Liver (tissue), 8 donors: ENCODE measurements at regions not wholly inside any gene's neighbourhood (a gene's known extent, or its start where the extent isn't known, plus 50 kb on each side); places are given as distances from the start of the nearest gene placed in this dataset.

Experiments
- DNase-seq: peaks from one replicate; pipeline ENCODE4 v3.0.0-alpha.2; 2017; ENCODE audit warnings: low spot score
- H3K27ac ChIP-seq, 2 donors: one replicate each; pipeline ENCODE4 v1.7.0; 2013; ENCODE audit warnings: inconsistent platforms in 2 of 2, low read length in 2 of 2, control low read depth in 1 of 2, low read depth in 1 of 2, mild to moderate bottlenecking in 1 of 2
- H3K27me3 ChIP-seq, 4 donors: one replicate each; pipeline versions ENCODE4 v1.6.1 to v1.7.0; 2013; ENCODE audit warnings: low read length in 3 of 4, inconsistent platforms in 1 of 4, mild to moderate bottlenecking in 1 of 4, moderate library complexity in 1 of 4; ENCODE audit not compliant: control insufficient read depth in 4 of 4, insufficient read depth in 4 of 4
- H3K36me3 ChIP-seq, 4 donors: one replicate each; pipeline versions ENCODE4 v1.6.1 to v1.7.0; 2013; ENCODE audit warnings: low read length in 3 of 4, mild to moderate bottlenecking in 3 of 4, low read depth in 1 of 4, moderate library complexity in 1 of 4; ENCODE audit not compliant: control insufficient read depth in 4 of 4, insufficient read depth in 3 of 4
- H3K4me1 ChIP-seq, 4 donors: one replicate each; pipeline versions ENCODE4 v1.6.1 to v1.7.0; 2013; ENCODE audit warnings: low read length in 3 of 4, mild to moderate bottlenecking in 3 of 4, moderate library complexity in 1 of 4; ENCODE audit not compliant: control insufficient read depth in 4 of 4, insufficient read depth in 4 of 4
- H3K4me3 ChIP-seq, 3 donors: one replicate each; pipeline versions ENCODE4 v1.6.1 to v1.7.0; 2013; ENCODE audit warnings: low read length in 3 of 3, control low read depth in 1 of 3, low read depth in 1 of 3, mild to moderate bottlenecking in 1 of 3
- H3K9ac ChIP-seq, 2 donors: one replicate each; pipeline ENCODE4 v1.7.0; 2013; ENCODE audit warnings: low read length in 2 of 2, mild to moderate bottlenecking in 2 of 2, moderate library complexity in 2 of 2, control low read depth in 1 of 2, low read depth in 1 of 2
- H3K9me3 ChIP-seq, 4 donors: one replicate each; pipeline versions ENCODE4 v1.6.1 to v1.7.0; 2013; ENCODE audit warnings: low read length in 3 of 4; ENCODE audit not compliant: control insufficient read depth in 4 of 4
- EGR1 ChIP-seq, 2 donors: IDR thresholded peaks; 2 replicates each; pipeline ENCODE4 v1.6.1; 2016 to 2018; ENCODE audit warnings: antibody characterized with exemption in 2 of 2, low read depth in 2 of 2
- FOXA1 ChIP-seq: IDR thresholded peaks from 2 replicates; pipeline ENCODE4 v1.6.1; 2016; ENCODE audit warnings: antibody characterized with exemption
- FOXA2 ChIP-seq: IDR thresholded peaks from 2 replicates; pipeline ENCODE4 v1.6.1; 2016; ENCODE audit warnings: antibody characterized with exemption
- GABPA ChIP-seq, 2 donors: IDR thresholded peaks in 1 of 2; conservative IDR thresholded peaks in 1 of 2; 2 replicates each; pipeline ENCODE4 v1.6.1; 2016; ENCODE audit warnings: antibody characterized with exemption in 2 of 2, mild to moderate bottlenecking in 1 of 2, moderate library complexity in 1 of 2
- HNF4A ChIP-seq, 2 donors: conservative IDR thresholded peaks; 2 replicates each; pipeline ENCODE4 v1.6.1; 2016; ENCODE audit warnings: antibody characterized with exemption in 2 of 2, mild to moderate bottlenecking in 2 of 2
- HNF4G ChIP-seq: IDR thresholded peaks from 2 replicates; pipeline ENCODE4 v1.6.1; 2016; ENCODE audit warnings: antibody characterized with exemption
- JUND ChIP-seq, 2 donors: IDR thresholded peaks; 2 replicates each; pipeline ENCODE4 v1.6.1; 2016; ENCODE audit warnings: antibody characterized with exemption in 2 of 2
- NR2F2 ChIP-seq: IDR thresholded peaks from 2 replicates; pipeline ENCODE4 v1.6.1; 2016; ENCODE audit warnings: antibody characterized with exemption
- RAD21 ChIP-seq, 2 donors: IDR thresholded peaks; 2 replicates each; pipeline ENCODE4 v1.6.1; 2016; ENCODE audit warnings: antibody characterized with exemption in 2 of 2, mild to moderate bottlenecking in 2 of 2
- RXRA ChIP-seq, 2 donors: IDR thresholded peaks; 2 replicates each; pipeline ENCODE4 v1.6.1; 2017 to 2018; ENCODE audit warnings: antibody characterized with exemption in 2 of 2, mild to moderate bottlenecking in 1 of 2
- SP1 ChIP-seq: IDR thresholded peaks from 2 replicates; pipeline ENCODE4 v1.6.1; 2018; ENCODE audit warnings: antibody characterized with exemption, mild to moderate bottlenecking
- TAF1 ChIP-seq: conservative IDR thresholded peaks from 2 replicates; pipeline ENCODE4 v1.6.1; 2016; ENCODE audit warnings: antibody characterized with exemption, mild to moderate bottlenecking
- YY1 ChIP-seq: IDR thresholded peaks from 2 replicates; pipeline ENCODE4 v1.6.1; 2016; ENCODE audit warnings: antibody characterized with exemption, mild to moderate bottlenecking
- WGBS: extraction: QIAGEN DNeasy Blood & Tissue Kit; methylation state at CpG from one replicate; pipeline ENCODE4 v1.1.7; 2013; 5-methylcytosine and 5-hydroxymethylcytosine counted together
- TF ChIP-seq, protein P1 (sequence below): IDR thresholded peaks from 2 replicates; pipeline ENCODE4 v1.6.1; 2016; ENCODE audit warnings: antibody characterized with exemption
- TF ChIP-seq, protein P2 (sequence below): fragments of 150-350 bp; IDR thresholded peaks from 2 replicates; pipeline ENCODE4 v1.5.1; 2017; ENCODE audit warnings: improper control_type of control experiment, low read depth, low read length; ENCODE audit not compliant: missing input control
- TF ChIP-seq, protein P3 (sequence below): IDR thresholded peaks from 2 replicates; pipeline ENCODE4 v1.6.1; 2016; ENCODE audit warnings: antibody characterized with exemption, mild to moderate bottlenecking
- TF ChIP-seq, protein P4 (sequence below): IDR thresholded peaks from 2 replicates; pipeline ENCODE4 v1.6.1; 2016; ENCODE audit warnings: antibody characterized with exemption
- TF ChIP-seq, protein P5 (sequence below): IDR thresholded peaks from 2 replicates; pipeline ENCODE4 v1.6.1; 2016; ENCODE audit warnings: antibody characterized with exemption
- donor health status: healthy.
- donor health status: healthy.
- donor health status: healthy.
- donor health status: healthy.
- donor health status: healthy.

DNA sequence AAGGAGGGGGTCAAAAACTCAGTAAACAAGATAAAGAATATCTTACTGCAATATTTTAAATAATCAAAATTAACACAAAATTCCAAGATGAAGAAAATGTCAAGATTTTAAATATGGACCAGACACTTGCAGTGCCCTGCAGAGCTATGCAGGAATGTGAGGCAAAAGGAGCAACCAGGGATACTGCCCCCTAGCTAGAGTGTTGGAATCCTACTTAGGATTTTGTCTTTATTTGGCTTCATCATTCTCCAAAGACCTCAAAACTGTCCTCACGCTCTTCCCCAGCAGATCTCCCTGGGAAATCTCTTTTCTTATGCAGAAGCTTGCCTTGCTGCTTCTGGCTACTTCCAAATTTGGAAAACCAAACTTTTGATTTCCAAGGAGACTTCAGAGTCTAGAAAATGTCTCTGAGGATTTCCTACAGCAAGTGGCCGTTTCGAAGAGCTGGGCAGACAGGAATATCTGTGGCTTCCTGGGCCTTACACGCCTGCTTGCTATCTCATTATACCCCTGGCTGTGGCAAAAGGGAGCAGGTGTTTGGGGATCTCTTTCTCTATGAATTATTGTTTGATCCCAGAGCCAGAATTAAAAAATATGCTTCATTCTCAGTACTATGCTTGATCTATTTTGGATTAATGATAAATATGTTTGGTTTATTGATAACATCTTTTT is 232.2 kb upstream of the BMPER start:
- Histone ChIP-seq H3K9me3 (no peaks in the 10 kb centered on the region), H3K4me3 (no peak overlapping the region), H3K9ac (no peak overlapping the region), H3K27ac (no peak overlapping the region), H3K36me3 (no peaks in the 10 kb centered on the region), H3K27me3 (no peaks in the 10 kb centered on the region), H3K4me1 (peaks cover 0 to 2% (median under 1%) of the 10 kb centered on the region in 4 donors)
- no peak for DNase-seq
- 92% methylated on average over 4 of the region's 4 CpGs for WGBS
- TF ChIP-seq YY1 (no peak), JUND (IDR thresholded peaks at IDR 0.05) (no peak), FOXA1 (no peak), RXRA (IDR thresholded peaks at IDR 0.05) (no peak), GABPA (IDR thresholded peaks at IDR 0.05 in 1 of 2, conservative IDR thresholded peaks at IDR 0.05 in 1 of 2) (no peak), HNF4G (no peak), NR2F2 (no peak), HNF4A (conservative IDR thresholded peaks at IDR 0.05) (no peak), TAF1 (no peak), RAD21 (IDR thresholded peaks at IDR 0.05) (no peak), EGR1 (IDR thresholded peaks at IDR 0.05; ENCODE audit: low read depth in 2 of 2) (no peak), FOXA2 (no peak), SP1 (no peak)
- TF ChIP-seq, protein P1, sequence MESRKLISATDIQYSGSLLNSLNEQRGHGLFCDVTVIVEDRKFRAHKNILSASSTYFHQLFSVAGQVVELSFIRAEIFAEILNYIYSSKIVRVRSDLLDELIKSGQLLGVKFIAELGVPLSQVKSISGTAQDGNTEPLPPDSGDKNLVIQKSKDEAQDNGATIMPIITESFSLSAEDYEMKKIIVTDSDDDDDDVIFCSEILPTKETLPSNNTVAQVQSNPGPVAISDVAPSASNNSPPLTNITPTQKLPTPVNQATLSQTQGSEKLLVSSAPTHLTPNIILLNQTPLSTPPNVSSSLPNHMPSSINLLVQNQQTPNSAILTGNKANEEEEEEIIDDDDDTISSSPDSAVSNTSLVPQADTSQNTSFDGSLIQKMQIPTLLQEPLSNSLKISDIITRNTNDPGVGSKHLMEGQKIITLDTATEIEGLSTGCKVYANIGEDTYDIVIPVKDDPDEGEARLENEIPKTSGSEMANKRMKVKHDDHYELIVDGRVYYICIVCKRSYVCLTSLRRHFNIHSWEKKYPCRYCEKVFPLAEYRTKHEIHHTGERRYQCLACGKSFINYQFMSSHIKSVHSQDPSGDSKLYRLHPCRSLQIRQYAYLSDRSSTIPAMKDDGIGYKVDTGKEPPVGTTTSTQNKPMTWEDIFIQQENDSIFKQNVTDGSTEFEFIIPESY: no peak
- TF ChIP-seq, protein P2, sequence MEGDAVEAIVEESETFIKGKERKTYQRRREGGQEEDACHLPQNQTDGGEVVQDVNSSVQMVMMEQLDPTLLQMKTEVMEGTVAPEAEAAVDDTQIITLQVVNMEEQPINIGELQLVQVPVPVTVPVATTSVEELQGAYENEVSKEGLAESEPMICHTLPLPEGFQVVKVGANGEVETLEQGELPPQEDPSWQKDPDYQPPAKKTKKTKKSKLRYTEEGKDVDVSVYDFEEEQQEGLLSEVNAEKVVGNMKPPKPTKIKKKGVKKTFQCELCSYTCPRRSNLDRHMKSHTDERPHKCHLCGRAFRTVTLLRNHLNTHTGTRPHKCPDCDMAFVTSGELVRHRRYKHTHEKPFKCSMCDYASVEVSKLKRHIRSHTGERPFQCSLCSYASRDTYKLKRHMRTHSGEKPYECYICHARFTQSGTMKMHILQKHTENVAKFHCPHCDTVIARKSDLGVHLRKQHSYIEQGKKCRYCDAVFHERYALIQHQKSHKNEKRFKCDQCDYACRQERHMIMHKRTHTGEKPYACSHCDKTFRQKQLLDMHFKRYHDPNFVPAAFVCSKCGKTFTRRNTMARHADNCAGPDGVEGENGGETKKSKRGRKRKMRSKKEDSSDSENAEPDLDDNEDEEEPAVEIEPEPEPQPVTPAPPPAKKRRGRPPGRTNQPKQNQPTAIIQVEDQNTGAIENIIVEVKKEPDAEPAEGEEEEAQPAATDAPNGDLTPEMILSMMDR: no peak
- TF ChIP-seq, protein P3, sequence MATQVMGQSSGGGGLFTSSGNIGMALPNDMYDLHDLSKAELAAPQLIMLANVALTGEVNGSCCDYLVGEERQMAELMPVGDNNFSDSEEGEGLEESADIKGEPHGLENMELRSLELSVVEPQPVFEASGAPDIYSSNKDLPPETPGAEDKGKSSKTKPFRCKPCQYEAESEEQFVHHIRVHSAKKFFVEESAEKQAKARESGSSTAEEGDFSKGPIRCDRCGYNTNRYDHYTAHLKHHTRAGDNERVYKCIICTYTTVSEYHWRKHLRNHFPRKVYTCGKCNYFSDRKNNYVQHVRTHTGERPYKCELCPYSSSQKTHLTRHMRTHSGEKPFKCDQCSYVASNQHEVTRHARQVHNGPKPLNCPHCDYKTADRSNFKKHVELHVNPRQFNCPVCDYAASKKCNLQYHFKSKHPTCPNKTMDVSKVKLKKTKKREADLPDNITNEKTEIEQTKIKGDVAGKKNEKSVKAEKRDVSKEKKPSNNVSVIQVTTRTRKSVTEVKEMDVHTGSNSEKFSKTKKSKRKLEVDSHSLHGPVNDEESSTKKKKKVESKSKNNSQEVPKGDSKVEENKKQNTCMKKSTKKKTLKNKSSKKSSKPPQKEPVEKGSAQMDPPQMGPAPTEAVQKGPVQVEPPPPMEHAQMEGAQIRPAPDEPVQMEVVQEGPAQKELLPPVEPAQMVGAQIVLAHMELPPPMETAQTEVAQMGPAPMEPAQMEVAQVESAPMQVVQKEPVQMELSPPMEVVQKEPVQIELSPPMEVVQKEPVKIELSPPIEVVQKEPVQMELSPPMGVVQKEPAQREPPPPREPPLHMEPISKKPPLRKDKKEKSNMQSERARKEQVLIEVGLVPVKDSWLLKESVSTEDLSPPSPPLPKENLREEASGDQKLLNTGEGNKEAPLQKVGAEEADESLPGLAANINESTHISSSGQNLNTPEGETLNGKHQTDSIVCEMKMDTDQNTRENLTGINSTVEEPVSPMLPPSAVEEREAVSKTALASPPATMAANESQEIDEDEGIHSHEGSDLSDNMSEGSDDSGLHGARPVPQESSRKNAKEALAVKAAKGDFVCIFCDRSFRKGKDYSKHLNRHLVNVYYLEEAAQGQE: no peak
- TF ChIP-seq, protein P4, sequence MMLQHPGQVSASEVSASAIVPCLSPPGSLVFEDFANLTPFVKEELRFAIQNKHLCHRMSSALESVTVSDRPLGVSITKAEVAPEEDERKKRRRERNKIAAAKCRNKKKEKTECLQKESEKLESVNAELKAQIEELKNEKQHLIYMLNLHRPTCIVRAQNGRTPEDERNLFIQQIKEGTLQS: no peak
- TF ChIP-seq, protein P5, sequence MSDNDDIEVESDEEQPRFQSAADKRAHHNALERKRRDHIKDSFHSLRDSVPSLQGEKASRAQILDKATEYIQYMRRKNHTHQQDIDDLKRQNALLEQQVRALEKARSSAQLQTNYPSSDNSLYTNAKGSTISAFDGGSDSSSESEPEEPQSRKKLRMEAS: no peak
